Suprapubic skin (tissue), 3 donors: ENCODE measurements at regions not wholly inside any gene's neighbourhood (a gene's known extent, or its start where the extent isn't known, plus 50 kb on each side); places are given as distances from the start of the nearest gene placed in this dataset.

Experiments used
- CTCF ChIP-seq, 2 donors: fragments of 200-600 bp in 1 of 2; fragments of 450-650 bp in 1 of 2; sonication (generic) in 1 of 2; IDR thresholded peaks; one replicate each; pipeline ENCODE4 v1.5.1; 2016 to 2019; ENCODE audit warnings: antibody characterized with exemption in 2 of 2, mild to moderate bottlenecking in 1 of 2, moderate library complexity in 1 of 2
- POLR2AphosphoS5 ChIP-seq, 3 donors: sonication (generic); formaldehyde crosslinking; IDR thresholded peaks; one replicate each; pipeline ENCODE4 v1.6.1; 2017; ENCODE audit warnings: antibody characterized with exemption in 3 of 3

DNA sequence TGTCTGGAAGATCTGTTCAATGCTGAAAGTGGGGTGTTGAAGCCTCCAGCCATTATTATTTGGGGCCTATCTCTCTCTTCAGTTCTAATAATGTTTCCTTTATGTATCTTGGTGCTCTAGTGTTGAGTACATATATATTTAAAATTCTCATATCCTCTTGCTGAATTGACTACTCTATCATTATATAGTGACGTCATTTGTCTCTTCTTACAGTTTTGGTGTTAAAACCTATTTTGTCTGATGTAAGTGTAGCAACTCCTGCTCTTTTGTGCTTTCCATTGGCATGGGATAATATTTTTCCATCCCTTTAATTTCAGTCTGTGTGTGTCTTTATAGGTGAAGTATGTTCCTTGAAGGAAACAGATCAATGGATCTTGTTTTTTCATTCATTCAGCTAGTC is 446.0 kb downstream of the FAM47A start:
- TF ChIP-seq POLR2AphosphoS5 (IDR thresholded peaks at IDR 0.05) (no peak), CTCF (IDR thresholded peaks at IDR 0.05) (no peak)
